HG02642 (cell line): ENCODE measurements at regions not wholly inside any gene's neighbourhood (a gene's known extent, or its start where the extent isn't known, plus 50 kb on each side); places are given as distances from the start of the nearest gene placed in this dataset.
A peak's percentile ranks its signal among the peaks of the same experiment; 100 is the strongest.

ENCODE experiments used
- ATAC-seq: cut with Tn5 transposase; IDR thresholded peaks from one replicate; pipeline ENCODE4 v1.9.1; 2021; ENCODE audit warnings: mild to moderate bottlenecking; ENCODE audit not compliant: unreplicated experiment, poor library complexity

DNA sequence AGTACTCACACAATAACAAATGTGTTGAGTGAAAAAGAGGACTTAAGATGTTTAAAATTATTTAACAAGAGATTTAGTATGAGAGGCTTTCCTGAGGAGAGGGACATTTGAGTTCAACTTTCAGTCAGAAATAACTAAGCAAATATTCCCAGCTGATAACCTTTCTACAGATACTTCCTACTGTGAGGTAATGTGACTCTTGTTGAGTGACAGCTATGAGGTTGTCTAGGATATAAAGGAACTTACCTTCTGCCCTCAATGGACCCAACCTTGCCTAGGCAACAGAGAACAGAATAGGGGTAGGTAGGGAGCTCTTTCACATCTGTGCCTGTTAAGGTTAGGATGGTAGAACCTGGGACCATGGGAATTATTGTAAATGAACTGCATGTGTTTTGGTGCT is 54.7 kb downstream of the GLUD2 start:
- no peak for ATAC-seq

DNA sequence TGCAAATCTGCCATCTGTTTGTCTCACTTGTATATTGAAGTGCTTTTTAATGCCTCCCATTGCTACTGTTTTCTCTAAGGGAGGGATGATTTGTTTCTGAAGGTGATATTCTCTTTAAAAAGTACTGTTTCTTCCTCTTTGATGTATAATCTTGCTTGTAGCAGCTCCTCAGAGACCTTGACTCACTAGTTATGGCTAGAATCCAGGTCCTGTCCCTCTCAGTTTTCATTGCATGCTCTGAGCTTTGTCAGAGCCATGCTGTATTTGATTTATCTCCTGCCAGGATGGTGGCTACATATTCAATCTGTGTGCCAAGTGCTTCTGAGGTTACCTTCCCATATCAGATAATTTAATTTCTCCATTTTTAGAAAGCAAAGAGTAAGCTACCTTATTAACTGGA is 56.0 kb downstream of the GLUD2 start:
- ATAC-seq = no peak

DNA sequence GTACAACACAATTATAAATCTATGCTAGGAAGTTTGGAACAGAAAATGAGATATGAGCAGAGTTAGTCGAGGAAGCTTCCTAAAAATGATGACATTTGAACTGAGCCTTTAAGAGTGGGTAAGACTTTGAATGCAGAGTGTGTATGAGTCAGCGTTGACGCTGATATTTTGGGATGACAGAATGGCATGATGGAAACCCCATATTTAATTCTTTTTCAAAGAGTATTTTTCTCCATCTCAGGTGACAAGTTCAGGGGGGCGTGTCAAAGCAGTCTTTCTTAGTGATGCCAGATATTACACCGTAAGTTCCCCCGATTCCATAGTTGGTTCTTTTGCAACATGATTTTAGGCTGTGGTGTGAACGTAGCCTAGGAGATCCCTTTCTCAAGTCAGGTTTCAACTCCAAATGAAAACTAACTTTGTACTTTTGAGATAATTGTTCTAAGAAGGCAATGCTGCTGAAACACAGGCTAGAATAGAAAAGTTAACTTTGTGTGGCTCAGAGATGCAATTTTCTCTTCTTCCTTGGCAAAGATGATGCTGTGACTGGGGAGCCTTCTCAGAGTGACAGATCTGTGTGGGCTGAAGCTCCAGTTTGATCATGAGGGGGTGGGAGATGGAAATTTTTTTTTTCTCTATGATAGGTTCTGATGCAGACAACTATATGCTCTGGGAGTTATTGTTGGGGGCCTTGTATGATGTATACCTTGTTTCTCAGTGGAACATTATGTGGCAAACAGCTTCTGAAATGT is 59.2 kb downstream of the GLUD2 start:
- ATAC-seq = no peak

DNA sequence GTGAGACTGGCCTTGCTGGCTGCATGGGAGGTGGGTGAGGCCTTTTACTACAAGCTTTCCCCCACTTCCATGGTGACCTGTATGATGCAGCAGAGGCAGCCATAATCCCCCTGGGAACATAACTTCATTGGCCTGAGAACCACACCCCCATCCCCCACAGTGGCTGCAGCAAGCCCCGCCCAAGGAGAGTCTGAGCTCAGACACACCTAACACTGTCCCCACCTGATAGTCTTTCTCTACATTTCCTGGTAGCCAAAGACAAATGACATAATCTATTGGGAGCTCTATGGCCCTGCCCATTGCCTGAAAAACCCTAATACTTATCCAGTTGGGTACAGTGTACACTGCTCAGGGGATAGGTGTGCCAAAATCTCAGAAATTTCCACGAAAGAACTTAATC is 62.6 kb downstream of the GLUD2 start:
- ATAC-seq = no peak

DNA sequence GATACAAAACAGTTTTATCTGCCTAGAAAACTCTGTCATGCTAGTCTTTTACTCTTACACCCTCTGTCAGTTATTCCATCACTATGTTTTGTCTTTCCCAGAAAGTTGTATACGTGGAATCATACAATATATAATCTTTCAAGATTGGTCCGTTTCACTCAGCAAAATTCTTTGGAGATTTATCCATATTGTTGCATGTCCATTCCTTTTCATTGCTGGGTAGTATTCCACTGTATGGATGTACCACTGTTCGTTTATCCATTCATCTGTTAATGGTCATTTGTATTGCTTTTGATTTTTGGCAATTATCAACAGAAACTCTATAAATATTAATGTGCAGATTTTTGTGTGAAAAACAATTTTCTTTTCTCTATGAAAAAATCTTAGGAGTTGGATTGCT is 63.1 kb downstream of the GLUD2 start:
- ATAC-seq = no peak

DNA sequence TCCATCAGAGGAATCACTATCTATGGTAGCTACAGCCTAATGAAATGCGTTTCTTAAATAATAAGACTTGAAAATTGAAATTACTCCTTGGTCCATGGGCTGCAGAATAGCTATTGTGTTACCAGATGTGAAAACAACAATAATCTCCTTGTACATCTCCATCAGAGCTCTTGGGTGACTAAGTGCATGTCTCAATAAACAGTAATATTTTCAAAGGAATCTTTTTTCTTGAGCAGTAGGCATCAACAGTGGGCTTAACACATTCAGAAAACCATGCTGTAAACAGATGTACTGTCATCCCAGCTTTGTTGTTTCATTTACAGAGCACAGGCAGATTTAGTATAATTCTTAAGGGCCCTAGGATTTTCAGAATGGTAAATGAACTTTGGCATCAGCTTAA is 67.3 kb downstream of the GLUD2 start:
- ATAC-seq = no peak

DNA sequence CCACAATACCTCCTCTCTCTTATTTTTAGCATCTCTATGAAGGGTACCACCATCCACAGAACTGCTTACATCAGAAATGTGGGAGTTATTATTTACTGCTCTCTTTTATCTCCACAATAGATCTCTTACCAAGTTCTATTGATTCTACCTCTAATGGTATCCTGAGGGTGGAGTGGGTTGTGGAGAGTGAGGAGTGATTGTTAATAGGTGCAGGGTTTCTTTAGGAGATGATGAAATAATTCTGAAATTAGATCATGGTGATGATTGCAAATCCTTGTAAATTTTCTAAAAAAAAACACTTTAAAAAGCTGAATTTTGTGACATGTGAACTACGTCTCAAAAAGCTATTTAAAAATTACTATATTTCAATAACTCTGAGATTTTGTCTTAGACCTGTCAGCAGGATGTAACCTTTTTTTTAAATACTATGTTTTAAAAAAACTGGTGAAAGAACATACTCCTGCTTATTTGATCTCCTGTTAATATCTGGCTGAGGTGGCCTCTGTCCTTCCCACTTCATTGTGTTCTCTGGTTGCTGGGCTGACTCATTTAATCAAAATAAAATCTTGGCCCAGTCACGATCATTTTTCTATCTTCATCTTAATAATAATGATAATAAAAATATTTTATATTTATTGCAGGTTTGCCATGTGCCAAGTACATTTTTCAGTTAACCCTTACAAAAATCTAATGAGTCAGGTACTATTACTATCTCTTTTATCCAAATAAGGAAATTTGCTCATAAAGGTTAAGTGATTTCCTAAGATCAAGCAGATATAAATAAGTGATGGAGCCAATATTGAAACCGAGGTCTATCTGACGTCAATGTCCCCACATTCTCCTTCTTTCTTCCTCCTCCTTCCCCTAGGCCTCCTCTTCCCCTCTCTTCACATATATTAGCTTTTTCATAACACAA is 73.5 kb downstream of the GLUD2 start:
- ATAC-seq = no peak

DNA sequence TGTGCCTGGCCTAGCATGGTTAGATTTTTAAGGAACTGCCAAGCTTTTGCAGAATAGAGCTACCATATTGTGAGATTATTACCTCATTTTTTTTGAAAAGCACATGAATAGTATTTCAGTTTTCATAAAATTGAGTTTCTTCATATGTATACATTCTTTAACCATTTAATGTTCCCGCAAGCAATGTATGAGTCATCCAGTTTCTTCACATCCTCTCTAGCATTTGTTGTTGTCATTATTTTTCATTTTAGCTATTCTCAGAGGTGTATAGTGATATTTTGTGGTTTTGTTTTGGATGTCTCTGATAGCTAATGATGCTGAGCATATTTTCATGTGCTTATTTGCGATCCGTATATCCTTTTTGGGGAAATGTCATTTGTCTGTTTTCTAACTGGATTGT is 74.9 kb downstream of the GLUD2 start:
- no peak for ATAC-seq

DNA sequence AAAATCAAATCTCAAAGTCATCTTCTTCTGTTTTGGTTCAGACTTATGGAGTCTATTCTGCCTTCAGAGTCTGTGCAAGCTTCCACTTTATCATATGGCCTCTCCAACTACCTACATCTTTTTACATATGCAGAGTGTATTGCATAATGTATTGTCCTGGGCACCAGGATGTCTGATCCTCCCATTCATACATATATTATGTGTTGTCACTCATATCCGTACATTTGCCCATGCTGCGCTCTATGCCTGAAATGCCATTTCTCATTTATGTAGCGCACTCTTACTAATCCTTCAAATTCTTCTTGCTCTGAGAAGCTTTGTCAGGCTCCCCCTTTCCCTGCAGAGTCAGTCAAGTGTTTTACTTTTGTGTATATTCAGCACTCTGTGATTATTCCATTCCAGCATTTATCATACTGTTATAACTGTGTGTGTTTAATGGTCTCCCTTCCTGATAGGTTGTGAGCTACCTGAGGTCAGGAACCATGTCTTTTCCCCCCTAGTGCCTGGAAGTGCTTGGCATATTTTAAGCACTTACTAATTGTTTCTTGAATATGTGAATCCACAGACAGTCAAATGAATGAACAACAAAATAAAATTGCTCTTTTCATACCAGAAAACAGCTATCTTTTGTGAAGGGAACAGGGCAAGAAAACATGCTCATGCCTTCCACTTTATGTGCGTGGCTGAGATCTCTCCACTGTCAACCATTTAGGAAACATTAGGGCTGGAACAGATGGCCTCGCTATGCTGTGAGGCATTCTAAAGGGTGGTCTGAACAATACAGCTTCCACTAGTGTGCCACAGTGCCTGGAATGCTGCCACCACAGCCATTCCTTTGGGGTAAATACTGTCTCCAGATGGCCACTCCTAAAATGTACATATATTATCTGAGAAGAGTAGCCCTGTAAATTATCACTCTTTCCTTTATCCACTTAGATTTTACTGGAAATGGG is 81.8 kb downstream of the GLUD2 start:
- no peak for ATAC-seq

DNA sequence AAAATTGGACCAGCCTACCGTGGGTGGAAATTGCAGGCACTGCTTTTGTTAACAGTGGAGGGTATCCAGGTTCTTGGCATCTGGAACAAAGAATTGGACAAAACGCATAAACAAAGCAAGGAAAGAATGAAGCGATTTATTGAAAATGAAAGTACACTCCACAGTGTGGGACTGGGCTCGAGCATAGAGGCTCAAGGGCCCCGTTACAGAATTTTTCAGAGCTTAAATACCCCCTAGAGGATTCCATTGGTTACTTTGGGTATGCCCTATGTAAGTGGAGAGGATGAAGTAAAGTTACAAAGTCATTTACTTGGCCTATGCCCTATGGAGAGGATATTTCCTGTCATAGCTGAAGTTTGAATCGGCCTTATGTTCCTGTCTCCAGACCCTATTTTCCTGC is 85.3 kb downstream of the GLUD2 start:
- no peak for ATAC-seq

DNA sequence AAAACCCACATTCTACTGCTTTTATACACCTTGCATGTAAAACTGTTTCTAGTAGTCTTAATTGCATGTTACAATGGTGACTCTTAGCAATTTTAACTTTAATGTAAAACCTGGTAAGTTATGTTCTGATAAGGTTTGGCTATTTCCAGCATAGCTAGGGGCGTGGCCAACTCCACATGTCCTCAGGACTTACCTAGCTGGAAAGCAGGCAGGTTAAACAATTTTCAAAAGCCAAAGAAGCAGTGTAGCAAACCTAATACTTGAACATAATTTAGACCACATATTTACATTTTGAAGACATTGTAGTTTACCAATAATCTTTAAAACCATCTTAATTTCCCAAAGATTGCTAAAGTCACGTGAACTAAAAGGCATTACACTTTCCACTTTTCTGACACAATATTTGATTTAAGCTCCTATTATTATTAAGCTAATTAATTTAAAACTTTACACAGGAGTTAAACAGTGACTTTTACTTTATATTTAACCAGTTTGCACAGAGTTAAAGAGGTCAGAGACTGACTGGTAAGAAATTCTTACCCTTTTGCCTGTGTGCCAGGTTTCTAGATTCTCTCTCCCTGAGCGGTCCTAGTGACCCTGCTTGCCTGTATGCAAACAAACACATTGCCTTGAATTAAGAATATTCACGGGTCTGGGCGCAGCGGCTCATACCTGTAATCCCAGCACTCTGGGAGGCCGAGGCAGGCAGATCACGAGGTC is 88.2 kb downstream of the GLUD2 start:
- ATAC-seq = no peak

DNA sequence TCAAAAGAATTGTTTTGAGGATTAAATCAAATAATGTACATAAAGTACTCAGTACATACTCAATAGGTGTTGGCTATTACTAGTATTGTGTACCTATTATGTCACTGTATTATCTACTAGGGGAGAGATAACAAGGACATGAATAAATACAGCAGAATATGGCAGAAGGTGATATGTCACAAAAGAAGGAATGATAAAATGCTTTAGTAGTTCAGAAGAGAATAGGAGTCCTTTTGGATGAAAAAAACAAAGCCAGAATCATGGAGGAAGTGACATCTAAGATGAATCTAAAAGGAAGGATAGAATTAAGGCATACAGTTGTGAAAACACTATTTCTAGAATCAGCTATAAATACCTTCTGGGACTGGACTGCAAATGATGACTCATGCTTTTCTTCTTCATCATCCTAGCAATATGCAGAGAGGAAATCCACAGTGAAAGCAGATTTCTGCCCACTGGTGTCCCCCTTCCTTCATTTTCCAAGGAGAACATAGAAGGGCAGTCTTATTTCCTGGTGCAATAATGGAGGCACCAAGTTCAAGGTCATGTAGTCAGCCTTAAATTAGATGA is 98.7 kb downstream of the GLUD2 start:
- ATAC-seq = no peak

DNA sequence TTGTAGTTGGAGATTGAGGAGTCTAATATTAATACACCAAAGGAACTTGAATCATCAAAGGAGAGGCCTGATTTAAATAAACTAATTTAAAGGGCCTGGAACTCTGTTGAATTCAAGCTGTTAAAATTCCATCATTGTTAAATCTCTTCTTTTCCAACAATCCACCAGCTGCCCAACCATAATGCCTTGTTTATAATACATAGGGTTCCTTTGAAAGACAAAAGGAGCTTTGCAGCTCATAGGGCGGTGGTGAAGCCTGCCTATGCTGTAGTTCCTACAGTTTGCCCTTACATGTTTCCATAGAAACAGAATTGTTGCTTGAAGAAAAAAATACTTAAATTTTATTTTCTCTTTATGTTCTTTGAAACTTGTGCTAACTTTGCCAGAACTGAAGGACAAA is 102.8 kb downstream of the GLUD2 start:
- no peak for ATAC-seq

DNA sequence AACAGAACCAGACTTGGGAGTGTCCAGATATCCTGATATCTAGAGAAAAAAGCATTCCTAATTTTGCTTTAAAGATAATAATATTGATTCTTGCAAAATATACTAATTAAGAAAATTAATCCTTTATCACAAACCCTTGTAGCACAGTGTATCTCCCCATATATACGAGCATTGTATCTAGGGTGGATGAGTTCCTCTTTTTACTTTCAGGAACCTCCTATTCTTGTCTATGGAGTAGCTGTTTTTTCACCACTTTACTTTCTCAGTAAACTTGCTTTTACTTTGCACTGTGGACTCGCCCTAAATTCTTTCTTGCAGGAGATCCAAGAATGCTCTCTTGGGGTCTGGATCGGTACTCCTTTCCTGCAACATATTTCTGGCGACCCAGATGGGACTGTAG is 103.9 kb downstream of the GLUD2 start:
- peak; percentile 81 for ATAC-seq

DNA sequence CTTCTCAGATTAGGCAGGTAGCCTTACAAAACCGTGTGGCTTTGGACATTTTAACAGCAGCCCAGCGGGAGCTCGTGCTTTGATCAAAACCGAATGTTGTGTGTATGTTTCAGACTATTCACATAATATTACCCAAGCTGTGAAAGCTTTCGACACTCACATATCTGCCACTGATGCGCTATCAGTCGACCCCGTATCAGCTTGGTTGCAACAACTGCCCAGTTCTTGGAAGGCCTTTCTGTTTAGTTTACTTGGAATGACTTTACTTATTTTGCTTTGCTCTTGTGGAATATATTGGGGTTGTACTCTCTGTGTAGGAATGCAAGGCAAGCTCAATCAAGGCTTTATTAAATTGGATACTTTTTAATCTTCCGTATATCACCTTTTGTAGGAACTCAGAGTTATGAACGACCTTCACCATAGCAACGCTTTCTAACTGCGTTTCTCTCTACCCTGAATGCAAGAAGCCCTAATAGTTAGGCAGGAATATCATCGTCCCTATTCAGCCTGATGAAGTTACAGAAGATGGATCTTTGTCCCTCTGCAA is 107.5 kb downstream of the GLUD2 start:
- ATAC-seq = no peak

DNA sequence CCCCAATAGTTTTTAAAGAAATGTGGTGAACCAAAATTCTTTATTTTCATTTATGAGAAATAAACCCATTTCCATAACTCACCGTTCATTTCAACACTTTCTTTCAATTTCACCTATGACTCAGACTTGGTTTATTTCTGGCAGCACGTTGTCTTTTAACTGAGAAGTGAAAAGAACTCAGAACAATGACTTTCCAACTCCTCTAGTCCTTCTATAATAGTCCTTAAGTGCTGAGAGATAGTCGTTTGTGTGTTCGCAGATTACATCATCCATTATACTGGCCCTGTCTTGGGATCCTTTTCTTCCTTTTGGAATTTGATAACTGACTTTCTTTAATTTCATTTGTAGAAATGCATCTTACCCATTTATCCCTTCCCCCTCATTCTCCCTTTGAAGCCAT is 113.6 kb downstream of the GLUD2 start:
- peak; percentile 78 for ATAC-seq

DNA sequence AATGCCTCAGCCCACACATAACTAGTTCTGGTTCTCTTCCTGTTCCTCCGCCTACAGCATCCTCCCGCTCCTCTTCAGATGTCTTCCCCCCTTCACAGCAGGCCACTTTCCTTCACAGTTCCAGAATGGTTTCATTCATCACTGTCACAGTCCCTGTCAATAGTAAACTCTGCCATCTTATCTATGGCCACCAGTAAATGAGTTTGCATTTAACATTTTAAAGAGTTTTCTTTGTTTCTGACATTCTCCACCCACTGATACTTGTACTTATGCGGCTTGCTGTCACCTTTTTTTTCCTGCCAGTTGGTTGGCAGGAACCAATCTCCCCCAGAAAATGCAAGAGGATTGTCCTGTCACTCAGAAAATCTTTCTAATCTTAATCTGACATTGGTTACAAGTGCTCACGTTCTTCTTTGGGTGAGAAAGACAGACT is 114.1 kb downstream of the GLUD2 start:
- ATAC-seq = peak; percentile 76

DNA sequence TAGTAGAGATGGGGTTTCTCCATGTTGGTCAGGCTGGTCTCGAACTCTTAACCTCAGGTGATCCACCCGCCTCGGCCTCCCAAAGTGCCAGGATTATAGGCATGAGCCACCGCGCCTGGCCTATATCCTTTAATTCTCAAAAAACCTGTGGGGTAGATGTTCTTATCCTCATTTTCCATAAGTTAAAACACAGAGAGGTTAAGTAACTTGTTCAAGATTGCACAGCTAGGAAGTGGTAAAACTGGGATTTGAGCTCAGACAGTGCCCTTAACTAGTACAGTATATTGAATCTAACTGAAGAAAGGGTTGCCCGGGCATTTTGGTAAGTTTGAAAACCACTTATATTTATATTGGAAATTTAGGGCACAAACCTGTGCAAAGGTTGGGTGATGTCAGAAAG is 116.0 kb downstream of the GLUD2 start:
- no peak for ATAC-seq

DNA sequence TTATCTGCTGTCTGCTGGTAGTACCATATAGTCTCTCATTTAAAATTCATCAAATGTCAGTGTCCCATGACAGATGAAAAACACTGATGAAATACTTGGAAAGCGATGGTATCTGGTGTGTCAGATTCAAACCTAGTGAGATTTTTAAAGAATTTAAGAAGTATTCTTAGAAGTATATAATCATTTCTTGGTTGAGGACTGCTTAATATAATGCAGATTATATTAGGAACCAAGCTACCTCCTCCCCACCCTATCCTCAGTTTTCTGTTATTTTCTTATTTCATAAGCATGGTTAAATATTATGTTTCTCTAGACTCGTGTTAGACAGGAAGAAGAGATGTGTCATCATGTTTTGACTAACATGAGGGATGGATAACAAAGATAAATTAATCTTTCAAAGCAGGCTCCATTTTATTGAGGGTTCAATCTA is 118.5 kb downstream of the GLUD2 start:
- ATAC-seq = no peak
